Liver (tissue), 8 donors: ENCODE measurements at regions not wholly inside any gene's neighbourhood (a gene's known extent, or its start where the extent isn't known, plus 50 kb on each side); places are given as distances from the start of the nearest gene placed in this dataset.

Experiments
- DNase-seq: peaks from one replicate; pipeline ENCODE4 v3.0.0-alpha.2; 2017; ENCODE audit warnings: low spot score
- H3K27ac ChIP-seq, 2 donors: one replicate each; pipeline ENCODE4 v1.7.0; 2013; ENCODE audit warnings: inconsistent platforms in 2 of 2, low read length in 2 of 2, control low read depth in 1 of 2, low read depth in 1 of 2, mild to moderate bottlenecking in 1 of 2
- H3K27me3 ChIP-seq, 4 donors: one replicate each; pipeline versions ENCODE4 v1.6.1 to v1.7.0; 2013; ENCODE audit warnings: low read length in 3 of 4, inconsistent platforms in 1 of 4, mild to moderate bottlenecking in 1 of 4, moderate library complexity in 1 of 4; ENCODE audit not compliant: control insufficient read depth in 4 of 4, insufficient read depth in 4 of 4
- H3K36me3 ChIP-seq, 4 donors: one replicate each; pipeline versions ENCODE4 v1.6.1 to v1.7.0; 2013; ENCODE audit warnings: low read length in 3 of 4, mild to moderate bottlenecking in 3 of 4, low read depth in 1 of 4, moderate library complexity in 1 of 4; ENCODE audit not compliant: control insufficient read depth in 4 of 4, insufficient read depth in 3 of 4
- H3K4me1 ChIP-seq, 4 donors: one replicate each; pipeline versions ENCODE4 v1.6.1 to v1.7.0; 2013; ENCODE audit warnings: low read length in 3 of 4, mild to moderate bottlenecking in 3 of 4, moderate library complexity in 1 of 4; ENCODE audit not compliant: control insufficient read depth in 4 of 4, insufficient read depth in 4 of 4
- H3K4me3 ChIP-seq, 3 donors: one replicate each; pipeline versions ENCODE4 v1.6.1 to v1.7.0; 2013; ENCODE audit warnings: low read length in 3 of 3, control low read depth in 1 of 3, low read depth in 1 of 3, mild to moderate bottlenecking in 1 of 3
- H3K9ac ChIP-seq, 2 donors: one replicate each; pipeline ENCODE4 v1.7.0; 2013; ENCODE audit warnings: low read length in 2 of 2, mild to moderate bottlenecking in 2 of 2, moderate library complexity in 2 of 2, control low read depth in 1 of 2, low read depth in 1 of 2
- H3K9me3 ChIP-seq, 4 donors: one replicate each; pipeline versions ENCODE4 v1.6.1 to v1.7.0; 2013; ENCODE audit warnings: low read length in 3 of 4; ENCODE audit not compliant: control insufficient read depth in 4 of 4
- CTCF ChIP-seq: fragments of 150-350 bp; IDR thresholded peaks from 2 replicates; pipeline ENCODE4 v1.5.1; 2017; ENCODE audit warnings: improper control_type of control experiment, low read depth, low read length; ENCODE audit not compliant: missing input control
- EGR1 ChIP-seq, 2 donors: IDR thresholded peaks; 2 replicates each; pipeline ENCODE4 v1.6.1; 2016 to 2018; ENCODE audit warnings: antibody characterized with exemption in 2 of 2, low read depth in 2 of 2
- FOXA1 ChIP-seq: IDR thresholded peaks from 2 replicates; pipeline ENCODE4 v1.6.1; 2016; ENCODE audit warnings: antibody characterized with exemption
- FOXA2 ChIP-seq: IDR thresholded peaks from 2 replicates; pipeline ENCODE4 v1.6.1; 2016; ENCODE audit warnings: antibody characterized with exemption
- GABPA ChIP-seq, 2 donors: IDR thresholded peaks in 1 of 2; conservative IDR thresholded peaks in 1 of 2; 2 replicates each; pipeline ENCODE4 v1.6.1; 2016; ENCODE audit warnings: antibody characterized with exemption in 2 of 2, mild to moderate bottlenecking in 1 of 2, moderate library complexity in 1 of 2
- HNF4A ChIP-seq, 2 donors: conservative IDR thresholded peaks; 2 replicates each; pipeline ENCODE4 v1.6.1; 2016; ENCODE audit warnings: antibody characterized with exemption in 2 of 2, mild to moderate bottlenecking in 2 of 2
- HNF4G ChIP-seq: IDR thresholded peaks from 2 replicates; pipeline ENCODE4 v1.6.1; 2016; ENCODE audit warnings: antibody characterized with exemption
- JUND ChIP-seq, 2 donors: IDR thresholded peaks; 2 replicates each; pipeline ENCODE4 v1.6.1; 2016; ENCODE audit warnings: antibody characterized with exemption in 2 of 2
- NR2F2 ChIP-seq: IDR thresholded peaks from 2 replicates; pipeline ENCODE4 v1.6.1; 2016; ENCODE audit warnings: antibody characterized with exemption
- RAD21 ChIP-seq, 2 donors: IDR thresholded peaks; 2 replicates each; pipeline ENCODE4 v1.6.1; 2016; ENCODE audit warnings: antibody characterized with exemption in 2 of 2, mild to moderate bottlenecking in 2 of 2
- REST ChIP-seq: IDR thresholded peaks from 2 replicates; pipeline ENCODE4 v1.6.1; 2016; ENCODE audit warnings: antibody characterized with exemption, mild to moderate bottlenecking
- RXRA ChIP-seq, 2 donors: IDR thresholded peaks; 2 replicates each; pipeline ENCODE4 v1.6.1; 2017 to 2018; ENCODE audit warnings: antibody characterized with exemption in 2 of 2, mild to moderate bottlenecking in 1 of 2
- SP1 ChIP-seq: IDR thresholded peaks from 2 replicates; pipeline ENCODE4 v1.6.1; 2018; ENCODE audit warnings: antibody characterized with exemption, mild to moderate bottlenecking
- TAF1 ChIP-seq: conservative IDR thresholded peaks from 2 replicates; pipeline ENCODE4 v1.6.1; 2016; ENCODE audit warnings: antibody characterized with exemption, mild to moderate bottlenecking
- YY1 ChIP-seq: IDR thresholded peaks from 2 replicates; pipeline ENCODE4 v1.6.1; 2016; ENCODE audit warnings: antibody characterized with exemption, mild to moderate bottlenecking
- ZBTB33 ChIP-seq: IDR thresholded peaks from 2 replicates; pipeline ENCODE4 v1.6.1; 2016; ENCODE audit warnings: antibody characterized with exemption
- WGBS: extraction: QIAGEN DNeasy Blood & Tissue Kit; methylation state at CpG from one replicate; pipeline ENCODE4 v1.1.7; 2013; 5-methylcytosine and 5-hydroxymethylcytosine counted together
- TF ChIP-seq, protein P1 (sequence below): IDR thresholded peaks from 2 replicates; pipeline ENCODE4 v1.6.1; 2016; ENCODE audit warnings: antibody characterized with exemption
- TF ChIP-seq, protein P2 (sequence below): IDR thresholded peaks from 2 replicates; pipeline ENCODE4 v1.6.1; 2016; ENCODE audit warnings: antibody characterized with exemption
- donor health status: healthy.
- donor health status: healthy.
- donor health status: healthy.
- donor health status: healthy.
- donor health status: healthy.

GRCh38 chr14:38623661-38624060 is 367.8 kb upstream of the CLEC14A start:
- Histone ChIP-seq H3K9me3 (no peaks in the 10 kb centered on the region), H3K4me1 (no peaks in the 10 kb centered on the region), H3K9ac (no peak overlapping the region), H3K27me3 (no peaks in the 10 kb centered on the region), H3K27ac (no peak overlapping the region), H3K4me3 (no peak overlapping the region), H3K36me3 (no peaks in the 10 kb centered on the region)
- 72% methylated on average over 2 of the region's 2 CpGs for WGBS
- TF ChIP-seq, protein P1, sequence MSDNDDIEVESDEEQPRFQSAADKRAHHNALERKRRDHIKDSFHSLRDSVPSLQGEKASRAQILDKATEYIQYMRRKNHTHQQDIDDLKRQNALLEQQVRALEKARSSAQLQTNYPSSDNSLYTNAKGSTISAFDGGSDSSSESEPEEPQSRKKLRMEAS, result no peak
- TF ChIP-seq SP1 (no peak), RAD21 (IDR thresholded peaks at IDR 0.05) (no peak), GABPA (IDR thresholded peaks at IDR 0.05 in 1 of 2, conservative IDR thresholded peaks at IDR 0.05 in 1 of 2) (no peak), CTCF (no peak), HNF4A (conservative IDR thresholded peaks at IDR 0.05) (no peak), TAF1 (no peak), YY1 (no peak), RXRA (IDR thresholded peaks at IDR 0.05) (no peak), NR2F2 (no peak), REST (no peak), JUND (IDR thresholded peaks at IDR 0.05) (no peak), FOXA1 (no peak), ZBTB33 (no peak), HNF4G (no peak), EGR1 (IDR thresholded peaks at IDR 0.05; ENCODE audit: low read depth in 2 of 2) (no peak), FOXA2 (no peak)
- TF ChIP-seq, protein P2, sequence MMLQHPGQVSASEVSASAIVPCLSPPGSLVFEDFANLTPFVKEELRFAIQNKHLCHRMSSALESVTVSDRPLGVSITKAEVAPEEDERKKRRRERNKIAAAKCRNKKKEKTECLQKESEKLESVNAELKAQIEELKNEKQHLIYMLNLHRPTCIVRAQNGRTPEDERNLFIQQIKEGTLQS, result no peak
- no peak for DNase-seq

- no peak overlapping the region for H3K27ac ChIP-seq
- no peaks in the 10 kb centered on the region for H3K4me1 ChIP-seq
- H3K27me3 ChIP-seq, result no peaks in the 10 kb centered on the region
- H3K9me3 ChIP-seq, result no peaks in the 10 kb centered on the region
- no peak overlapping the region for H3K9ac ChIP-seq
- no peaks in the 10 kb centered on the region for H3K36me3 ChIP-seq
- 96% methylated on average over 1 of the region's 1 CpG for WGBS
- TF ChIP-seq, protein P2, result no peak
- TF ChIP-seq RAD21 (IDR thresholded peaks at IDR 0.05), result peak in 1 of 2 donors; percentile 59
- TF ChIP-seq ZBTB33, result no peak
- TF ChIP-seq NR2F2, result no peak
- TF ChIP-seq HNF4A (conservative IDR thresholded peaks at IDR 0.05), result no peak
- TF ChIP-seq GABPA (IDR thresholded peaks at IDR 0.05 in 1 of 2, conservative IDR thresholded peaks at IDR 0.05 in 1 of 2), result no peak
- no peak for DNase-seq
- H3K4me3 ChIP-seq, result no peak overlapping the region
Observed at GRCh38 chr14:38618514-38618913, 362.6 kb upstream of the CLEC14A start.
